GM12891 (cell line): ENCODE measurements at regions not wholly inside any gene's neighbourhood (a gene's known extent, or its start where the extent isn't known, plus 50 kb on each side); places are given as distances from the start of the nearest gene placed in this dataset.

Experiments
- PAX5 ChIP-seq: IDR thresholded peaks from 2 replicates; pipeline ENCODE4 v1.6.1; 2011; ENCODE audit warnings: low read length, moderate library complexity, mild to moderate bottlenecking; ENCODE audit not compliant: insufficient read depth, severe bottlenecking
- POLR2A ChIP-seq: IDR thresholded peaks from 2 replicates; pipeline ENCODE4 v1.6.1; 2011; ENCODE audit warnings: low read depth, low read length, control low read depth
- POLR2AphosphoS5 ChIP-seq: IDR thresholded peaks from 2 replicates; pipeline ENCODE4 v1.6.1; 2011; ENCODE audit warnings: low read depth, low read length, control low read depth

- TF ChIP-seq POLR2A (no peak), PAX5 (no peak), POLR2AphosphoS5 (no peak)
Measured at GRCh38 chr13:78540058-78540457, 63.3 kb downstream of the POU4F1 start.
